HG03280 (cell line): ENCODE measurements at regions not wholly inside any gene's neighbourhood (a gene's known extent, or its start where the extent isn't known, plus 50 kb on each side); places are given as distances from the start of the nearest gene placed in this dataset.

ENCODE experiments used
- ATAC-seq: cut with Tn5 transposase; IDR thresholded peaks from one replicate; pipeline ENCODE4 v1.9.1; 2021; ENCODE audit warnings: mild to moderate bottlenecking, moderate library complexity; ENCODE audit not compliant: unreplicated experiment

DNA sequence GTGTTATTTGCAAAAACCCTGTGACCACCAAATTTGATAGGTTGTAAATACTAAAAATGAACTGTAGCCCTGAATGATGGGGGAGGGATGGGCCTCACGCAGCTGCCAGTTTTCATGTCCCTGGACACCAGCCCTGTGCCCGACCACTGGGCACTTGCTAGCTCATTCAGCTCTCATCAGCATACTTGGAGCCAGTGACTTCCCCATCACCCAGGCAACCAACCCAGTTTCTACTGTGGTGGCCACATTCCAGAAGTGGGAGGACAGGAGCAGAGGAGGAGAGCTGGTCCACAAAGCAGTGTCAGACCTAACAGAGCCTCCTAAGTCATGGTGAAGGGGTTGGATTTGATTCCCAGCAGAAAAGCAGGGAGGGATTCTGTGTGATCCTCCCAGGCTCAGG lies 128.2 kb downstream of the CPEB2 start:
- ATAC-seq: no peak

GRCh38 chr4:15131551-15131950 lies 129.3 kb downstream of the CPEB2 start:
- no peak for ATAC-seq

GRCh38 chr4:15132739-15133138 lies 130.5 kb downstream of the CPEB2 start:
- ATAC-seq: no peak

DNA sequence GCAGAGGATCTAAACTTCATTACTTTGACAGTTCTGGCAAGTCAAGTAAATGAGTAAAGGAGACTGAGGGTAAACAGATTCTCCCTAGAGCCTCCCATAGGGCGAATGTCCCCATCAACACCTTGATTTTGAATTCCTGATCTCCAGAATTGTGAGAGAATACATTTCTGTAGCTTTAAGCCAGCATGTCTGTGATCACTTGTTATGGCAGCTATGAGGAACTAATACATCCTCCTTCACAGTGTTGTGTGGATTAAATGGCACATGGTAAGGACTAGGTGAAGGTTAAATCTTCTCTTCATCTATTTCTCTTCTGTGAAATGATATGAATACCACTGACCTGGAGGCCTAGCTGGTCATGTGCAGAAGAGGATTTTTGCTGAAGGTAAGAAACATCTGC lies 137.3 kb downstream of the CPEB2 start:
- no peak for ATAC-seq

DNA sequence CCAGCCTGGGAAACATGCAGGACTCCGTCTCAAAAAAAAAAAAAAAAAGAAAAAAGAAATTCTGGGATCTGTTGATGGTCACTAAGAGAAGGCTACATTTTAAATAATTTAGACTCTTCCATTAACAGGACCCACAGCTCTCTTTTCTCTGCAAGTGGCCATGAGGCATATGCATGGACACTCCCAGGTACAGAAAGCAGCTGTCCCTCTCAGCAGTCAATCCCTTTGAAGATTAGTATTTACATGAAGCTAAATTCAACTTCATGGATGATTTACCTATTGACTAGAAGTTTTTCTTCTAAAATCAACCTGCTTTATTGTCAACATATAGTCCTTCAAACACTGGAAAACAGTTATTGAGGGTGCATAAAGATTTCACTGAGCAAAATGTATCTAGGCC lies 139.9 kb downstream of the CPEB2 start:
- ATAC-seq: no peak

- ATAC-seq: no peak
Observed at GRCh38 chr4:15143551-15143950, 141.3 kb downstream of the CPEB2 start.

GRCh38 chr4:15144249-15144966 lies 142.1 kb downstream of the CPEB2 start:
- ATAC-seq: no peak

GRCh38 chr4:15144967-15145295 lies 142.7 kb downstream of the CPEB2 start:
- no peak for ATAC-seq

GRCh38 chr4:15145709-15146108 lies 143.4 kb downstream of the CPEB2 start:
- no peak for ATAC-seq

DNA sequence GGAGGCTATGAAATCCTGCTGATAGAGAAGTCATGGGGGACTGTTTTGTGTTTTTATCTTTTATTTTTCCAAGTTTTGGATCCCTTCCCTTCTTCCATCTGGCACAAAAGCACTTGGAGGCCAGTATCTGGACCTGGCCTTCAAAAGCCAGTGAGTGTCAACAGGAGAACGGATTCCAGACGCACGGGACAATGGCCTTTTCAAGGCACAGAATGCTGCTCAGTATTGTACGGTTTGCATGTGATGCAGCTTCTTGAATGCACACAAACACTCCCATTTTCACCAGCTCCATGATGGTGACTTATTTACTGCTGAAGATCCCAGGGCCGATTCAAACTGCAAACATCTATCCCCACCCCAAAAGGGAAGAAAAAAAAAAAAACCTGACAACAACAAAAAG lies 145.4 kb downstream of the CPEB2 start:
- ATAC-seq: no peak

DNA sequence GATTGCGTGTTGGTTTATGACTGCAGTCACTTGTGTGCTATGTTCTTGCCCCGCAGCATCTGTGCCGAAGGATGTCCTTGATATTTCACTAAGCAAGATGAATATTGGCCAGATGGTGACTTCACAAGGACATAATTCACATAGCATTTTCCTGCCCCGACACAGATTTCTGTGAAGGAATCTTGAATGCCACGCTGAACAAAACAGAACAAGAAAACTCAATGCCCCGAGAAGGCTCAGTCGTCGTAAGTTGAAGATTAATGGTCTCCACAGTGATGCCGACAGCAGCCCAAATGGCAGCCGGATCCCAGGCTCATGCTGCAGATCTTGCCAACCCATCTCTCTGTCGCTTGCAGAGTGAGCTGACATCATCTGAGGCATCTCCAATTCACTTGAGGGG lies 145.9 kb downstream of the CPEB2 start:
- no peak for ATAC-seq

GRCh38 chr4:15148691-15149090 lies 146.4 kb downstream of the CPEB2 start:
- no peak for ATAC-seq

- peak; percentile 60 for ATAC-seq
Observed at GRCh38 chr4:15149234-15149838, 147.1 kb downstream of the CPEB2 start.

- peak; percentile 72 for ATAC-seq
Observed at GRCh38 chr4:15149839-15150592, 147.7 kb downstream of the CPEB2 start.

DNA sequence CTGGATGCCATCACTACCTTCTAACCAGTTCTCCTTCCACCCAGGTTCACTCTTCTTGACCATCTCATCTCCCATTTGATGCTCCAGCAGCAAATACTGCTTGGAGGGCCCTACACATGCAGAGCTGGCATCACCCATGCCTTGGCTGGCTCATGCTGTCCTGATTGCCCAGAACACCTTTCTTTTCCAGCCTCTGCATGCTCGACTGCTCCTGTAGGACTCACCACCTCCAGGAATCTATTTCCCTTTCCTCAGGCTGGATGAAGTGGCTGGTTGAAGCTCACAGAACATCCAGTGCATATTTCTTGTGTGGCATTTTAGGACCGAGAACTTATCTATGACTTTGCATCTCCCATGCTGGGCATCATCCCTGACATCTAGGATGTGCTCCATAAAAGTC lies 148.3 kb downstream of the CPEB2 start:
- no peak for ATAC-seq

GRCh38 chr4:15151033-15151432 lies 148.8 kb downstream of the CPEB2 start:
- ATAC-seq: no peak

DNA sequence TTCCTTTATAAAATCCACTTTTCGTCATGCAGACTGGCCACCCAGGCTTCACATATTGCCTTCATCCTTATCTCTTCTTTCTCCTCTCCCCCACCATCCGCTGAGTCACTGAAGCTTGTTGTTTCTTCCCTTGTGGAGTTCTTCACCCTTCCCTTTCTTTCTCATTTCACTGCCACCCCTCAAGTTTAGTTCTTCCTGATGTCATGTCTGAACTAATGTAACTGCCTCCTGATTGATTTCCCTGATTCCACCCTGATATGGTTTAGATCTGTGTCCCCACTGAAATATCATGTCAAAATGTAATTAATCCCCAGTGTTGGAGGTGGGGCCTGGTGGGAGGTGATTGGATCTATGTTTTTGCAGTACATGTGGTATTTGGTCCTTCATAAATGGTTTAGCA lies 151.4 kb downstream of the CPEB2 start:
- no peak for ATAC-seq

DNA sequence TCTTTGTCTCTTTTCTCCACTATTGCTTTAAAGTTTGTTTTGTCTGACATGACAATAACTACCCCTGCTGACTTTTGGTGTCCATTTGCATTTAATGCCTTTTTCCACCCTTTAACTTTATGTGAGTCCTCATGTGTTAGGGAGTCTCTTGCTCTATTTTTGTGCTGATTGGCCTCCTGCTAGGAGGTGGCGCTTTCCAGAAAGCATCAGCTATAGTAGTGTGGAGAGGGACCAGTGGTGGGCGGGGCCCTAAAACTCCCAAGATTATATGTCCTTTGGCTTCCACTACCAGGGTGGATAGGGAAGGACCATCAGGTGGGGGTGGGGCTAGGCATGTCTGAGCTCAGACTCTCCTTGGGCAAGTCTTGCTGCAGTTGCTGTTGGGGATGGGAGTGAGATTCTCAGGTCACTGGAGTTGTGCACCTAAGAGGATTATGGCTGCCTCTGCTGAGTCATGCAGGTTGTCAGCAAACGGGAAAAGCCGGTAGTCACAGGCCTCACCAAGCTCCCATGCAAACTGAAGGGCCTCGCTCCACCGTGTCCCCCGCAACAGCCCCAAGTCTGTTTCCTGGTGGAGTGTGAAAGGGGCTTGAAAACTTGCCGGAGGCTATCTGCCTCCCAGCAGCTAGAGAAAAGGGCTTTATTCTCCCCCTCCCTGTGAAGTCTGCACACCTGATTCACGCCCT lies 156.3 kb downstream of the CPEB2 start:
- no peak for ATAC-seq

- ATAC-seq: no peak
Observed at GRCh38 chr4:15159477-15160019, 157.3 kb downstream of the CPEB2 start.

- ATAC-seq: no peak
Observed at GRCh38 chr4:15161439-15161838, 159.2 kb downstream of the CPEB2 start.

DNA sequence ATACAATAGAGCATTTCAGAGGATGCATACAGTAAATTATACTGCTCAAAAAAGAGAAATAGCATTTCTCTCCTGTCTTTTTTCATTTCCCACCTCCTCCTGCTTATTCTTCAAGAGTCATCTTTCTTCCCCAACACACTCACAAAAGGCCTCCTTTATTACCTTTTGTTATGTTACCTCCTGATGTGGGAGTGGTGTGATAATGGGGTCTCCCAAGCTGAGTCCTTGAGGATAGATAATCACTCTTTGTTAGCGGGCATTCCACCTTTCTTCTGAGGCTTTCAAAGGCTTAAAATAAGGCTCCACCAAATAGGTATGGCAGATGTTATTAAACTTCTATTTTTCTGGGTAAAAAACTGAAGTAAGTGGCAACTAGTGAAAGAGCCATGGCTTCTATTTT lies 159.8 kb downstream of the CPEB2 start:
- ATAC-seq: no peak
